HG03103 (cell line): ENCODE measurements at regions not wholly inside any gene's neighbourhood (a gene's known extent, or its start where the extent isn't known, plus 50 kb on each side); places are given as distances from the start of the nearest gene placed in this dataset.

Experiments used
- ATAC-seq: cut with Tn5 transposase; IDR thresholded peaks from one replicate; pipeline ENCODE4 v1.9.1; 2021; ENCODE audit warnings: low read depth; ENCODE audit not compliant: unreplicated experiment

- ATAC-seq: no peak
Observed at GRCh38 chr11:42025121-42025803, 565.8 kb upstream of the LRRC4C start.

- no peak for ATAC-seq
Observed at GRCh38 chr11:42034826-42035225, 575.4 kb upstream of the LRRC4C start.

GRCh38 chr11:42036201-42036600 is 576.7 kb upstream of the LRRC4C start:
- no peak for ATAC-seq

- ATAC-seq: no peak
Observed at GRCh38 chr11:42043312-42043711, 583.9 kb upstream of the LRRC4C start.

- no peak for ATAC-seq
Observed at GRCh38 chr11:42047637-42048555, 588.4 kb upstream of the LRRC4C start.

- ATAC-seq: no peak
Observed at GRCh38 chr11:42049186-42049585, 589.7 kb upstream of the LRRC4C start.

- no peak for ATAC-seq
Observed at GRCh38 chr11:42049650-42050049, 590.2 kb upstream of the LRRC4C start.

- ATAC-seq: no peak
Observed at GRCh38 chr11:42054351-42054900, 595.0 kb upstream of the LRRC4C start.

- ATAC-seq: no peak
Observed at GRCh38 chr11:42055606-42056005, 596.2 kb upstream of the LRRC4C start.

- ATAC-seq: no peak
Observed at GRCh38 chr11:42058794-42059193, 599.3 kb upstream of the LRRC4C start.

GRCh38 chr11:42065199-42065598 is 605.7 kb upstream of the LRRC4C start:
- ATAC-seq: no peak

- ATAC-seq: no peak
Observed at GRCh38 chr11:42066113-42066512, 606.7 kb upstream of the LRRC4C start.

- ATAC-seq: no peak
Observed at GRCh38 chr11:42074306-42074705, 614.9 kb upstream of the LRRC4C start.

GRCh38 chr11:42075180-42075579 is 615.7 kb upstream of the LRRC4C start:
- no peak for ATAC-seq

- ATAC-seq: no peak
Observed at GRCh38 chr11:42077794-42078193, 618.3 kb upstream of the LRRC4C start.

GRCh38 chr11:42085736-42086135 is 626.3 kb upstream of the LRRC4C start:
- ATAC-seq: no peak

GRCh38 chr11:42093541-42093940 is 634.1 kb upstream of the LRRC4C start:
- ATAC-seq: no peak

GRCh38 chr11:42098075-42098474 is 638.6 kb upstream of the LRRC4C start:
- no peak for ATAC-seq

GRCh38 chr11:42112866-42113265 is 653.4 kb upstream of the LRRC4C start:
- no peak for ATAC-seq

- ATAC-seq: no peak
Observed at GRCh38 chr11:42114927-42115326, 655.5 kb upstream of the LRRC4C start.

- no peak for ATAC-seq
Observed at GRCh38 chr11:42138454-42138853, 679.0 kb upstream of the LRRC4C start.

GRCh38 chr11:42145311-42145710 is 685.9 kb upstream of the LRRC4C start:
- no peak for ATAC-seq
